ENCODE measurements at regions not wholly inside any gene's neighbourhood (a gene's known extent, or its start where the extent isn't known, plus 50 kb on each side); places are given as distances from the start of the nearest gene placed in this dataset.

DNA sequence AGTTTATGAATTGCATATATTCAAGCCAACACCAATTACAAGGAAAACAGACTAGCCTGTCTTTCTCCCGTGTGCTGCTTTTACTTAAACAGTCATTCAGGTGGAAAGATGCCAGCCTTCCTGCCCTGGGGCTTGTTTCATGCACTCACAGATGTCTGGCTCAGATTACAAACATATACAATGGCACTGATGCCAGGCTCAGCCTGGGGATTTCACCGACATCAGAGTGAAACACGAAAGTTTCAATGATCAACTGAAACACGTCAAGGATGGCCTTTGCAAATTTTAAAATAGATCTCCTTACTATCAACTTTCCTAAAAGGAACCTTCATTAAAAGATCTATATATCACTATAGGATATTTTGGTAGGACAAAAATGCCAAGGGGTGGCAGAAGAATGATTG lies 1576.5 kb downstream of the EFNA5 start:
- TF ChIP-seq POLR2AphosphoS5 (IDR thresholded peaks at IDR 0.05; ENCODE audit: low read depth, low read length) (no peak), TAF1 (IDR thresholded peaks at IDR 0.05; ENCODE audit: borderline replicate concordance, insufficient read depth, low read length) (no peak), SIN3A (IDR thresholded peaks at IDR 0.05; ENCODE audit: borderline replicate concordance, insufficient read depth, low read length) (no peak), FOXP2 (optimal IDR thresholded peaks at IDR 0.05; ENCODE audit: borderline replicate concordance, extremely low read depth, extremely low read length, insufficient read depth) (no peak)
- TF ChIP-seq, protein P1, sequence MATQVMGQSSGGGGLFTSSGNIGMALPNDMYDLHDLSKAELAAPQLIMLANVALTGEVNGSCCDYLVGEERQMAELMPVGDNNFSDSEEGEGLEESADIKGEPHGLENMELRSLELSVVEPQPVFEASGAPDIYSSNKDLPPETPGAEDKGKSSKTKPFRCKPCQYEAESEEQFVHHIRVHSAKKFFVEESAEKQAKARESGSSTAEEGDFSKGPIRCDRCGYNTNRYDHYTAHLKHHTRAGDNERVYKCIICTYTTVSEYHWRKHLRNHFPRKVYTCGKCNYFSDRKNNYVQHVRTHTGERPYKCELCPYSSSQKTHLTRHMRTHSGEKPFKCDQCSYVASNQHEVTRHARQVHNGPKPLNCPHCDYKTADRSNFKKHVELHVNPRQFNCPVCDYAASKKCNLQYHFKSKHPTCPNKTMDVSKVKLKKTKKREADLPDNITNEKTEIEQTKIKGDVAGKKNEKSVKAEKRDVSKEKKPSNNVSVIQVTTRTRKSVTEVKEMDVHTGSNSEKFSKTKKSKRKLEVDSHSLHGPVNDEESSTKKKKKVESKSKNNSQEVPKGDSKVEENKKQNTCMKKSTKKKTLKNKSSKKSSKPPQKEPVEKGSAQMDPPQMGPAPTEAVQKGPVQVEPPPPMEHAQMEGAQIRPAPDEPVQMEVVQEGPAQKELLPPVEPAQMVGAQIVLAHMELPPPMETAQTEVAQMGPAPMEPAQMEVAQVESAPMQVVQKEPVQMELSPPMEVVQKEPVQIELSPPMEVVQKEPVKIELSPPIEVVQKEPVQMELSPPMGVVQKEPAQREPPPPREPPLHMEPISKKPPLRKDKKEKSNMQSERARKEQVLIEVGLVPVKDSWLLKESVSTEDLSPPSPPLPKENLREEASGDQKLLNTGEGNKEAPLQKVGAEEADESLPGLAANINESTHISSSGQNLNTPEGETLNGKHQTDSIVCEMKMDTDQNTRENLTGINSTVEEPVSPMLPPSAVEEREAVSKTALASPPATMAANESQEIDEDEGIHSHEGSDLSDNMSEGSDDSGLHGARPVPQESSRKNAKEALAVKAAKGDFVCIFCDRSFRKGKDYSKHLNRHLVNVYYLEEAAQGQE (IDR thresholded peaks at IDR 0.05; ENCODE audit: insufficient read depth in 1 of 2, low read depth in 2 of 2, low read length in 2 of 2) = no peak

Data from PFSK-1 (cell line).